ENCODE measurements at regions not wholly inside any gene's neighbourhood (a gene's known extent, or its start where the extent isn't known, plus 50 kb on each side); places are given as distances from the start of the nearest gene placed in this dataset.

DNA sequence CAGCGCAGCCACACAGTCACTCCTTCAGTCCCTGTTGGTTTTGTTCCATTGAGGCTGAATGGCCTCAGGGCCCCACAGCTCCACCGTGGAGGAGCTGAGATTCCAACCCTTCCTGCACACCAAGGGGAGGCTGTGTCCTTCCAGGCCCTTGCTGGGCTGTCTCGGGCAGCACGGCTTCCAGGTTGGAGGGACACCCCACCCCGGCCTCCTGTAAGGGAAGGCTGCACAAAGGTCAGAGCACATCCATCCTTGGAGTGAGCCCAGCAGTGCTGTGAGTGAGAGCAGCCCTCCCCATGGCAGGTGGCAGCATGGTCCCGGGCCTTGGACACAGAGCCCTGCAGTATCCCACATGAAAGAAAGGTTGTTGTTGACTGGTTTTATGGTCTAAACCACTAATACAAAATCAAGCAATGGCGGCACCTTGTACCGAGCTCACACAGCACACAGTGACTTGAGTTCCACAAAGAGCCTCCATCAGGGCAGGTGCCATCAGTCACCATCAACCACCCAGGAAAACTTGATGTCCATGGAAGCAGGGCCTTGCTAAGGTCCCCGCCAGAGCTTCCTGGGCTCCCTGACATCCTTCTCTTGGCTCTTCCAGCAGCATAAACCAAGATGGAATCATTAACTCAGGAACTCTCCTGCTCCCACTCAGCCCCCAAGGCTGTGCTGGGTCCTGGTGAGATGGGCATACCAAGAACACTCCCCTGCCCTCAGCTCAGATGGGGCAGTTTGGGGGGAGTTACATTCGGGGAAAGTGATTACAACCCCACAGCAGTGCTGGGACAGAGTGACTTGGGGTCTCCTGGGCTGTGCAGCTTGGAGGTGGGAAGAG lies 1500.4 kb downstream of the TBC1D22A start:
- Mint-ChIP-seq H3K4me3 (no peak overlapping the region), H3K27ac (no peak overlapping the region), H3K27me3 (peaks cover 4% of the 10 kb centered on the region), H3K36me3 (ENCODE audit: low read depth) (no peaks in the 10 kb centered on the region), H3K9me3 (no peaks in the 10 kb centered on the region), H3K4me1 (ENCODE audit: low read depth) (no peaks in the 10 kb centered on the region)
- DNase-seq = no peak

GRCh38 chr22:48261706-48262105 lies 1499.3 kb downstream of the TBC1D22A start:
- Mint-ChIP-seq H3K36me3 (ENCODE audit: low read depth) (no peaks in the 10 kb centered on the region), H3K27ac (no peak overlapping the region), H3K27me3 (peaks cover 4% of the 10 kb centered on the region), H3K4me3 (no peak overlapping the region), H3K4me1 (ENCODE audit: low read depth) (no peaks in the 10 kb centered on the region), H3K9me3 (no peaks in the 10 kb centered on the region)
- DNase-seq = no peak

DNA sequence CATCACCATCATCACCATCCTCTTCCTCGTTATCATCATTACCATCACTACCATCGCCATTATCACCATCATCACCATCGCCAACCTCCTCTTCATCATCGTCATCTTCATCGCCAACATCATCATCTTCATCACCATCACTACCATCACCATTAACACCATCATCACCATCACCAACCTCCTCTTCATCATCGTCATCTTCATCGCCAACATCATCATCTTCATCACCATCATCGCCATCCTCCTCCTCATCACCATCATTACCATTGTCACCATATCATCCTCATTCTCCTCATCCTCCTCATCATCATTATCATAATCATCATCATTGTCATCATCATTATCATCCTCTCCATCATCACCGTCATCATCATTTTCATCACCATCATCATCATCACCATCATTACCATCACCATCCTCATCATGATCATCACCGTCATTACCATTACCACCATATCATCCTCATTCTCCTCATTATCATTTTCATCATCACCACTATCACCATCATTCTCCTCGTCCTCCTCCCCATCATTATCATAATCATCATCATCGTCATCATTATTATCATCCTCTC lies 1498.7 kb downstream of the TBC1D22A start:
- Mint-ChIP-seq H3K4me1 (ENCODE audit: low read depth) (no peaks in the 10 kb centered on the region), H3K27me3 (peaks cover 4% of the 10 kb centered on the region), H3K4me3 (no peak overlapping the region), H3K27ac (no peak overlapping the region), H3K9me3 (no peaks in the 10 kb centered on the region), H3K36me3 (ENCODE audit: low read depth) (no peaks in the 10 kb centered on the region)
- no peak for DNase-seq

DNA sequence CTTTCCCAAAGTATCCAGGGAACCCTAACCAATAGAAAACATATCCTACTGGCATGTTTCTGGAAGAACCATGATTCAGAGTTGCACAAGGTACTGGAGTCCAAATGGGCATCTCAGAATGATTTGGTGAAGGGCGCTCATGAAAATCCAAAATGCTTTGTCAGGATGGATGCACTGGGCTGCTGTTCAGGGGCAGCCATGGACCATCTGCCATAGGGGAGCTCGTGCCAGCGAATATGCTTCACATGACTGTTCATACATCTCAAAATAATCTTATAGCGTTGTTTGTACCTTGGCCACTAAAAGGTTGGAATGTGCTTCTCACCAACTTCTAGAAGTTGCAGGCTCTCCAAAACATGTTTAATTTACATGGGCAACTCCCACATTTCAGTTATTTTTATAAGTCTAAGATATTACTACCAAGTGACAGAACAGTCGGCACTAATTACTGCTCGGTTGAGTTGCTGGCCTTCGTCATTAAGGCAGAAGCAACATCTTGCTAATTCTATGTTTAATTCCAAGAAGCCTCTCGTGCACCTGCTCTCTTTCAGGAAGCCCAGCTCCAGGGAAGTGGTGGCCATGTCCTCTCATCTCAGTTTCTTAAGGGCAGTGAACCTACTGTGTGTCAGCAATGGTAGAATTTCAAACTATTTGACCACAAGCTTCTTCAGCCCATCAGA lies 1497.7 kb downstream of the TBC1D22A start:
- Mint-ChIP-seq H3K9me3 (no peaks in the 10 kb centered on the region), H3K36me3 (ENCODE audit: low read depth) (no peaks in the 10 kb centered on the region), H3K27me3 (peaks cover 7% of the 10 kb centered on the region), H3K4me1 (ENCODE audit: low read depth) (no peaks in the 10 kb centered on the region), H3K27ac (no peak overlapping the region), H3K4me3 (no peak overlapping the region)
- DNase-seq = no peak

GRCh38 chr22:48258811-48259210 lies 1496.4 kb downstream of the TBC1D22A start:
- Mint-ChIP-seq H3K4me3 (no peak overlapping the region), H3K27ac (no peak overlapping the region), H3K4me1 (ENCODE audit: low read depth) (no peaks in the 10 kb centered on the region), H3K36me3 (ENCODE audit: low read depth) (no peaks in the 10 kb centered on the region), H3K27me3 (peaks cover 9% of the 10 kb centered on the region), H3K9me3 (no peaks in the 10 kb centered on the region)
- no peak for DNase-seq

DNA sequence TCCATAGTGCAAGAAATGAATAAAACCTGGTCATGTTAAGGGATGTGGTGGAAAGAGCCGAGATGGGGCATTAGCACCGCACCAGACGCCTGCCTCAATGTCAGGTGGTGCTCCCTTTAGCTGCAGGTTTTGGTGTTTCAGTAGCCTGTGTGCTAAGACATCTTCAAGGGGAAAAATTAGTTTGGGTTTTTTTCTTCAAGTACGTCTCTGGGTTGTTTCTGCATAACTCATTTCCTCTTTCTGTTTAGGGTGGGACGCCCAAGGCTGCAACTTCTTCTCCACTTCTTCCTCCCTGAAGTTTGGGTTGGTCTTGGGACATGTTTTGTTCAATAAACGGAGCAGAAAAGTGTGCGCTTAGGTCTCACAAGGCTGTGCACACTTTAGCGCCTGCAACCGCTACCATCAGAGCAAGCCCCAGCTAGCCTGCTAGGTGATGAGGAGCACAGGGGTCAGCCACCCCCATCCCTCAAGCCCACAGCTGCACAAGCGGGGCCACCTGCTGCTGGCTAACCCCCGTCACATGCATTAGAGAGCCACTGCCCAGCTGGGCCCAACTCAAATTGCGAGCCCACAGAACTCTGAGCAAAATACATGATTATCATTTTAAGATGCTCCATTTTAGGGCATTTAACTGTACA lies 1495.7 kb downstream of the TBC1D22A start:
- no peak for DNase-seq
- no peak overlapping the region for H3K4me3 Mint-ChIP-seq
- H3K27me3 Mint-ChIP-seq = peaks cover 12% of the 10 kb centered on the region
- no peak overlapping the region for H3K27ac Mint-ChIP-seq
- H3K36me3 Mint-ChIP-seq (ENCODE audit: low read depth) = no peaks in the 10 kb centered on the region
- no peaks in the 10 kb centered on the region for H3K4me1 Mint-ChIP-seq (ENCODE audit: low read depth)
- no peaks in the 10 kb centered on the region for H3K9me3 Mint-ChIP-seq

- peaks cover 12% of the 10 kb centered on the region for H3K27me3 Mint-ChIP-seq
- H3K27ac Mint-ChIP-seq = no peak overlapping the region
- H3K4me1 Mint-ChIP-seq (ENCODE audit: low read depth) = no peaks in the 10 kb centered on the region
- no peak overlapping the region for H3K4me3 Mint-ChIP-seq
- no peaks in the 10 kb centered on the region for H3K9me3 Mint-ChIP-seq
- H3K36me3 Mint-ChIP-seq (ENCODE audit: low read depth) = no peaks in the 10 kb centered on the region
- DNase-seq = no peak
These were observed 1495.2 kb downstream of the TBC1D22A start for GRCh38 chr22:48257685-48258055.

DNA sequence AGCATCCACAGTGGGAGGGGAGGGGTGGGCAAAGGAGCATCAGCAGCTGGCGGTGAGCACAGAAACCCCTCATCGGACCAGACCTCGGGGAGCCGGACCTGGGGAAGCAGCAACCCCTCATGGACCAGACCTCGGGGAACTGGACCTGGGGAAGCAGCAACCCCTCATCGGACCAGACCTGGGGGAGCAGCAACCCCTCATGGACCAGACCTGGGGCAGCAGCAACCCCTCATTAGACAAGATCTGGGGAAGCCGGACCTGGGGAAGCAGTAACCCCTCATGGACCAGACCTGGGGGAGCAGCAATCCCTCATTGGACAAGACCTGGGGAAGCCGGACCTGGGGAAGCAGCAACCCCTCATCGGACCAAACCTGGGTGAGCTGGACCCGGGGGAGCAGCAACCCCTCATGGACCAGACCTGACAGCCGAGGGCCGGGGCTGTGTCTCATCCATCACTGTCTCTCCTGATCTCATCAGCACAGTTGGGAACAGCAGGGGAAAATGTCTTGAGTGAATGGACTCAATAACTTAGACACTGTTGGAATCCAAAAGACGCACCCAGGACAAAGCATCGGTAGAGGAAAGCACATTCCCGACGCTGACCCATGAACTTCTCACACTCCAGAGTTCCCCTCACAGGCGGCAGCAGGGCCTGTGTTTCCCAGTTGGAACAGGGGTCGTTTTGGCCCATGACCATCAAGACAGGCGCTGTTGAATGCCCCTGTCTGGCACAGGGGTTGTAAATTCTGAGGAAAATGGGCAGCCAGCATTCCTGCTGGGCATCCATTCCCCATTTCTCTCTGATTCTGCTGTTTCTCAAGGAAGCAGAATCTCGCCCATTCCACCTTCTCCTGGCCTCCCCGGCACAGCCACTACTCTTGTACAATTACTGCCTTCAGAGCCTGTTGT lies 1494.6 kb downstream of the TBC1D22A start:
- no peaks in the 10 kb centered on the region for H3K9me3 Mint-ChIP-seq
- DNase-seq = no peak

DNA sequence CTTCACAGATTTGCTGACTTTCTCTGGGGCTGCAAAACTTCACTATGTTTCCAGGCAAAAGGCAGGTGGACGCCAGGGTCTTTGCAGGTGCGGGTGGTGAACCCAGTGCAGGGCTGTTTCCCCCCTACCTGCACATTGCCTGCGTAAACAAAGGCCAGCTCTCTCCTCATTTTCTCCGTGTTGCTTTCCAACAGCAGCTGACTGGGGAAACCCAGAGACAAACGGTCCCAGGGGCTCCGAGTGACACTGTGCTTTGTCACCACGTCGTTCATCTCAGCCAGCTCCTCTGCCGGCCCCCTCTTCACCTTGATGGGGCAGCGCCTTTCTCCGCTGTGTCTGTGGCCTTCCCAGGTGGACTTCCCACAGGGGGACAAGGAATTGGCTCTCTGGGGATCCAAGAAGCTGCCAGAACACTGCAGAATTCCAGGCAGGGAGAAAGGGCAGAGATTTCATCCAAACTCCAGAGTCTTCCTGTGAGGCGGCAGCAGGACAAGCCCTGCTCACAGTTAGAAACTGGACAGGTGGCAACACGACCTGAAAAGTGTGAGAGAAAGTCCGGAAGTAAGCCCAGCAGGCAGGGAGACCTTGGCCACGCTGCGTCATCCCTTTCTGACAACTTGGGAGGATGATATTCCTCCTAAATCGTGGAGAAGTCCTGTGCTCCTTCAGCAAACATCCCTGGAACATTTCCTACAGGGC lies 1493.7 kb downstream of the TBC1D22A start:
- no peak overlapping the region for H3K27ac Mint-ChIP-seq
- no peaks in the 10 kb centered on the region for H3K36me3 Mint-ChIP-seq (ENCODE audit: low read depth)
- H3K4me3 Mint-ChIP-seq = no peak overlapping the region
- peaks cover 12% of the 10 kb centered on the region for H3K27me3 Mint-ChIP-seq
- DNase-seq = no peak
- H3K9me3 Mint-ChIP-seq = no peaks in the 10 kb centered on the region
- H3K4me1 Mint-ChIP-seq (ENCODE audit: low read depth) = no peaks in the 10 kb centered on the region

More for the DNA sequence above, 1494.6 kb downstream of the TBC1D22A start:
- Mint-ChIP-seq H3K36me3 (ENCODE audit: low read depth) (no peaks in the 10 kb centered on the region), H3K27me3 (peaks cover 12% of the 10 kb centered on the region), H3K27ac (no peak overlapping the region), H3K4me1 (ENCODE audit: low read depth) (no peaks in the 10 kb centered on the region), H3K4me3 (no peak overlapping the region)

GRCh38 chr22:48254311-48254873 lies 1491.9 kb downstream of the TBC1D22A start:
- no peak overlapping the region for H3K4me3 Mint-ChIP-seq
- H3K27ac Mint-ChIP-seq = no peak overlapping the region
- H3K9me3 Mint-ChIP-seq = no peaks in the 10 kb centered on the region
- no peak for DNase-seq
- H3K36me3 Mint-ChIP-seq (ENCODE audit: low read depth) = no peaks in the 10 kb centered on the region
- peaks cover 16% of the 10 kb centered on the region for H3K27me3 Mint-ChIP-seq
- H3K4me1 Mint-ChIP-seq (ENCODE audit: low read depth) = no peaks in the 10 kb centered on the region

DNA sequence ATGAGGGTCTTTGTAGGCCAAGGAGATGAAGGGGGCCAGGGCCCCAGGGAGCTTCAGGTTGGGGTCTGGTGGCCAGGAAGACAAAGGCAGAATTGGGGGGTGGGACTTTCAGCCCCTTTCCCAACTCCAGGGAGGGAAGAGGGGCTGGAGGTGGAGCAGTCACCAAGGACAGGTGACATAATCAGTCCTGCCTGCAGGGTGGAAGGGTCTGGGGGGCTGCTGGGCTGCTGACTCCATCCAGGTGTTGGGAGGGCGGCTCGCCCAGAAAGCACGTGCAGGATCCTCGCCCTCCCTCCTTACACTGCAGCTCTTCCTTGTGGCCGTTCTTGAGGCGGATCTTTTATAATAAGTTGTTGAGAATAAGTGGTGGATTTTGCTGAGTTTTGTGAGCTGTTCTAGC lies 1491.1 kb downstream of the TBC1D22A start:
- H3K27ac Mint-ChIP-seq = no peak overlapping the region
- H3K4me1 Mint-ChIP-seq (ENCODE audit: low read depth) = no peaks in the 10 kb centered on the region
- no peaks in the 10 kb centered on the region for H3K36me3 Mint-ChIP-seq (ENCODE audit: low read depth)
- H3K9me3 Mint-ChIP-seq = no peaks in the 10 kb centered on the region
- H3K4me3 Mint-ChIP-seq = no peak overlapping the region
- no peak for DNase-seq
- H3K27me3 Mint-ChIP-seq = peaks cover 16% of the 10 kb centered on the region

- Mint-ChIP-seq H3K9me3 (no peaks in the 10 kb centered on the region), H3K4me3 (no peak overlapping the region), H3K27ac (no peak overlapping the region), H3K27me3 (peaks cover 16% of the 10 kb centered on the region), H3K36me3 (ENCODE audit: low read depth) (no peaks in the 10 kb centered on the region), H3K4me1 (ENCODE audit: low read depth) (no peaks in the 10 kb centered on the region)
- no peak for DNase-seq
These were observed 1490.7 kb downstream of the TBC1D22A start for GRCh38 chr22:48253136-48253535.

GRCh38 chr22:48251629-48252028 lies 1489.2 kb downstream of the TBC1D22A start:
- Mint-ChIP-seq H3K36me3 (ENCODE audit: low read depth) (no peaks in the 10 kb centered on the region), H3K27ac (no peak overlapping the region), H3K9me3 (no peaks in the 10 kb centered on the region), H3K27me3 (peaks cover 19% of the 10 kb centered on the region), H3K4me3 (no peak overlapping the region), H3K4me1 (ENCODE audit: low read depth) (no peaks in the 10 kb centered on the region)
- DNase-seq = no peak

All from activated T-cell treated with anti-CD3 and anti-CD28 coated beads, Interleukin-2, amount 50 U/mL, for 24 hours (primary cell).